H9 (cell line): ENCODE measurements at regions not wholly inside any gene's neighbourhood (a gene's known extent, or its start where the extent isn't known, plus 50 kb on each side); places are given as distances from the start of the nearest gene placed in this dataset.

ENCODE experiments used
- DNase-seq: peaks from one replicate; pipeline ENCODE4 v3.0.0-alpha.2; 2017
- H2AFZ ChIP-seq: one replicate; pipeline ENCODE4 v1.6.1; 2013; ENCODE audit warnings: mild to moderate bottlenecking, low read length, control low read depth, moderate library complexity
- H2AK5ac ChIP-seq: 2 replicates; pipeline ENCODE4 v1.6.1; 2013; ENCODE audit warnings: low read length, control low read depth, mixed read lengths; ENCODE audit not compliant: insufficient read length
- H2BK120ac ChIP-seq: one replicate; pipeline ENCODE4 v1.6.1; 2013; ENCODE audit warnings: low read depth, mild to moderate bottlenecking, low read length, control low read depth, inconsistent platforms; ENCODE audit not compliant: poor library complexity, severe bottlenecking
- H2BK12ac ChIP-seq: 2 replicates; pipeline ENCODE4 v1.6.1; 2013; ENCODE audit warnings: low read length, control low read depth, mixed read lengths, low read depth; ENCODE audit not compliant: insufficient read length
- H2BK15ac ChIP-seq: 2 replicates; pipeline ENCODE4 v1.6.1; 2013; ENCODE audit warnings: low read depth, low read length, control low read depth
- H2BK20ac ChIP-seq: one replicate; pipeline ENCODE4 v1.6.1; 2013; ENCODE audit warnings: low read depth, mild to moderate bottlenecking, low read length, control low read depth, inconsistent platforms; ENCODE audit not compliant: poor library complexity, severe bottlenecking
- H2BK5ac ChIP-seq: 2 replicates; pipeline ENCODE4 v1.6.1; 2013; ENCODE audit warnings: low read length, control low read depth, mixed read lengths; ENCODE audit not compliant: insufficient read length
- H3K14ac ChIP-seq: 2 replicates; pipeline ENCODE4 v1.6.1; 2013; ENCODE audit warnings: low read length, control low read depth; ENCODE audit not compliant: insufficient read depth
- H3K18ac ChIP-seq: 2 replicates; pipeline ENCODE4 v1.6.1; 2013; ENCODE audit warnings: low read depth, mild to moderate bottlenecking, mixed read lengths, low read length, control low read depth; ENCODE audit not compliant: insufficient read length
- H3K23ac ChIP-seq: 2 replicates; pipeline ENCODE4 v1.6.1; 2013; ENCODE audit warnings: low read length, control low read depth, mixed read lengths, low read depth; ENCODE audit not compliant: insufficient read length
- H3K23me2 ChIP-seq: 2 replicates; pipeline ENCODE4 v1.6.1; 2013; ENCODE audit warnings: low read depth, mild to moderate bottlenecking, mixed read lengths, low read length, control low read depth; ENCODE audit not compliant: insufficient read length, poor library complexity, severe bottlenecking
- H3K27ac ChIP-seq: 2 replicates; pipeline ENCODE4 v1.5.1; 2013; ENCODE audit warnings: low read length, control low read depth, mixed read lengths, low read depth; ENCODE audit not compliant: insufficient read length
- H3K27me3 ChIP-seq: 2 replicates; pipeline ENCODE4 v1.6.1; 2013; ENCODE audit warnings: low read length, control low read depth, inconsistent platforms; ENCODE audit not compliant: insufficient read depth
- H3K4ac ChIP-seq: 2 replicates; pipeline ENCODE4 v1.6.1; 2013; ENCODE audit warnings: low read depth, mild to moderate bottlenecking, control low read depth, inconsistent platforms, low read length, moderate library complexity
- H3K4me1 ChIP-seq: 2 replicates; pipeline ENCODE4 v1.6.1; 2013; ENCODE audit warnings: low read length, control low read depth, inconsistent platforms; ENCODE audit not compliant: insufficient read depth
- H3K4me2 ChIP-seq: 2 replicates; pipeline ENCODE4 v1.6.1; 2013; ENCODE audit warnings: low read length, control low read depth, mixed read lengths; ENCODE audit not compliant: insufficient read length, insufficient read depth
- H3K56ac ChIP-seq: 2 replicates; pipeline ENCODE4 v1.6.1; 2013; ENCODE audit warnings: low read depth, mild to moderate bottlenecking, mixed read lengths, low read length, control low read depth; ENCODE audit not compliant: insufficient read length
- H3K79me1 ChIP-seq: 2 replicates; pipeline ENCODE4 v1.6.1; 2013; ENCODE audit warnings: low read depth, mild to moderate bottlenecking, moderate library complexity, low read length, control low read depth, inconsistent platforms; ENCODE audit not compliant: insufficient read depth, poor library complexity, severe bottlenecking
- H3K79me2 ChIP-seq: 2 replicates; pipeline ENCODE4 v1.6.1; 2013; ENCODE audit warnings: low read length, control low read depth, inconsistent platforms; ENCODE audit not compliant: insufficient read depth
- H3K9ac ChIP-seq: 2 replicates; pipeline ENCODE4 v1.6.1; 2013; ENCODE audit warnings: low read length, control low read depth, mixed read lengths; ENCODE audit not compliant: insufficient read length; ENCODE audit errors: extremely low read depth
- H3K9me3 ChIP-seq: one replicate; pipeline ENCODE4 v1.6.1; 2013; ENCODE audit warnings: low read depth, low read length, inconsistent platforms; ENCODE audit not compliant: control insufficient read depth
- H3T11ph ChIP-seq: one replicate; pipeline ENCODE4 v1.6.1; 2013; ENCODE audit warnings: mild to moderate bottlenecking, low read length, control low read depth, inconsistent platforms
- H4K20me1 ChIP-seq: one replicate; pipeline ENCODE4 v1.6.1; 2013; ENCODE audit not compliant: control insufficient read depth, insufficient read length, insufficient read depth
- H4K5ac ChIP-seq: 2 replicates; pipeline ENCODE4 v1.6.1; 2013; ENCODE audit warnings: low read depth, mild to moderate bottlenecking, mixed read lengths, low read length, control low read depth; ENCODE audit not compliant: insufficient read length
- H4K8ac ChIP-seq: replicated peaks from 2 replicates; pipeline ENCODE4 v1.6.1; 2013; ENCODE audit warnings: low read length, control low read depth, mixed read lengths, low read depth; ENCODE audit not compliant: insufficient read length
- H4K91ac ChIP-seq: 2 replicates; pipeline ENCODE4 v1.6.1; 2013; ENCODE audit warnings: low read depth, mild to moderate bottlenecking, moderate library complexity, mixed read lengths, low read length, control low read depth; ENCODE audit not compliant: insufficient read length
- H3K27ac Mint-ChIP-seq, 3 experiments: 2 replicates in 2 of 3; 3 replicates in 1 of 3; pipeline ENCODE4 v1.8.0; 2020 to 2021; ENCODE audit warnings: mixed read lengths in 3 of 3, mild to moderate bottlenecking in 1 of 3, moderate library complexity in 1 of 3
- H3K27me3 Mint-ChIP-seq: 2 replicates; pipeline ENCODE4 v1.8.0; 2021; ENCODE audit warnings: low read depth, mild to moderate bottlenecking, moderate library complexity, mixed read lengths
- H3K36me3 Mint-ChIP-seq, 3 experiments: 2 replicates in 2 of 3; 3 replicates in 1 of 3; pipeline ENCODE4 v1.8.0; 2020 to 2021; ENCODE audit warnings: low read depth in 3 of 3, mixed read lengths in 3 of 3; ENCODE audit not compliant: insufficient read depth in 1 of 3
- H3K4me1 Mint-ChIP-seq, 2 experiments: 2 replicates each; pipeline ENCODE4 v1.8.0; 2020; ENCODE audit warnings: mixed read lengths in 2 of 2
- H3K4me3 Mint-ChIP-seq, 2 experiments: 2 replicates in 1 of 2; 3 replicates in 1 of 2; pipeline ENCODE4 v1.8.0; 2020 to 2021; ENCODE audit warnings: mild to moderate bottlenecking in 2 of 2, mixed read lengths in 2 of 2, moderate library complexity in 1 of 2
- H3K9me3 Mint-ChIP-seq, 2 experiments: 2 replicates in 1 of 2; 3 replicates in 1 of 2; pipeline ENCODE4 v1.8.0; 2020; ENCODE audit warnings: mild to moderate bottlenecking in 2 of 2, mixed read lengths in 2 of 2, moderate library complexity in 1 of 2
- CTCF ChIP-seq: fragments of 200-600 bp; sonication (generic); conservative IDR thresholded peaks from 3 replicates; pipeline ENCODE4 v1.8.0; 2021; ENCODE audit warnings: antibody characterized with exemption, mild to moderate bottlenecking
- WGBS: extraction: QIAGEN DNeasy Blood & Tissue Kit; methylation state at CpG from one replicate; pipeline ENCODE4 v1.1.7; 2013; ENCODE audit warnings: missing lambda C conversion rate, low lambda C conversion rate, mixed read lengths; ENCODE audit not compliant: insufficient read length; ENCODE audit errors: extremely low coverage; 5-methylcytosine and 5-hydroxymethylcytosine counted together

DNA sequence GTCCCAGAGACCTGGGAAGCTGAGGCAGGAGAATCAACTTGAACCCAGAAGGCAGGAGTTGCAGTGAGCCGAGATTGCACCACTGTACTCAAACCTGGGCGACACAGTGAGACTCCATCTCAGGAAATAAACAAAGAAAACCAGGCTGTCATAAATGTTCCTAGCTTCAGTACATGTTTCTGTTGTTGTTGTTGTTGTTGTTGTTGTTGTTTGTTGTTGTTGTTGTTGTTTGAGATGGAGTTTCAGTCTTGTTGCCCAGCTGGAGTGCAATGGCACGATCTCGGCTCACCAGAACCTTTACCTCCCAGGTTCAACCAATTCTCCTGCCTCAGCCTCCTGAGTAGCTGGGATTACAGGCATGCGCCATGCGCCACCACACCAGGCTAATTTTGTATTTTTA, 452.5 kb downstream of the HS3ST3B1 start:
- Histone ChIP-seq H3K9me3 (no peaks in the 10 kb centered on the region), H3K9ac (no peak overlapping the region), H2BK15ac (no peak overlapping the region), H3K4ac (no peak overlapping the region), H3K4me1 (no peaks in the 10 kb centered on the region), H3K27ac (no peak overlapping the region), H3K56ac (no peak overlapping the region), H3T11ph (no peak overlapping the region), H3K23me2 (no peaks in the 10 kb centered on the region), H4K8ac (no peak overlapping the region), H4K20me1 (no peaks in the 10 kb centered on the region), H3K27me3 (no peaks in the 10 kb centered on the region), H3K4me2 (no peak overlapping the region), H3K18ac (no peak overlapping the region), H3K23ac (no peak overlapping the region), H2BK12ac (no peak overlapping the region), H3K79me1 (no peaks in the 10 kb centered on the region), H2BK5ac (no peak overlapping the region), H4K5ac (no peak overlapping the region), H3K14ac (no peak overlapping the region), H2BK20ac (no peak overlapping the region), H2AFZ (no peak overlapping the region), H3K79me2 (no peaks in the 10 kb centered on the region), H2BK120ac (no peak overlapping the region), H2AK5ac (no peak overlapping the region), H4K91ac (no peak overlapping the region)
- no peak for DNase-seq
- no peak for TF ChIP-seq CTCF
- H3K9me3 Mint-ChIP-seq, result peaks cover 0 to 6% of the 10 kb centered on the region in 2 experiments; a peak in 2 of 5 replicates
- no peak overlapping the region for H3K4me3 Mint-ChIP-seq
- peaks cover 3% of the 10 kb centered on the region for H3K27me3 Mint-ChIP-seq
- no peaks in the 10 kb centered on the region for H3K4me1 Mint-ChIP-seq
- peaks cover 0 to 7% (median 3%) of the 10 kb centered on the region in 3 experiments; a peak in 3 of 7 replicates for H3K36me3 Mint-ChIP-seq
- WGBS, result no CpG with 5 or more reads among the region's 6 CpGs
- no peak overlapping the region for H3K27ac Mint-ChIP-seq
